Calu3 (cell line): ENCODE measurements at regions not wholly inside any gene's neighbourhood (a gene's known extent, or its start where the extent isn't known, plus 50 kb on each side); places are given as distances from the start of the nearest gene placed in this dataset.

Experiments
- BruUV-seq: library from RNA; stranded (reverse); fragments of 400-500 nt; replicated peaks from 2 replicates; lab custom pipeline; 2021; lab: Mats Ljungman, UMichigan
- CTCF ChIA-PET: fragments of 300-600 bp; sonication (Branson Sonifier 250); formaldehyde crosslinking; loops from one replicate; lab custom pipeline; 2022; ENCODE audit warnings: antibody characterized with exemption; lab: Charles Lee
- DNase-seq: peaks from one replicate; pipeline ENCODE4 v3.0.0; 2022
- H3K27ac Mint-ChIP-seq: one replicate; pipeline ENCODE4 v1.8.0; 2022; ENCODE audit warnings: mixed read lengths; ENCODE audit not compliant: unreplicated experiment
- H3K27me3 Mint-ChIP-seq: one replicate; pipeline ENCODE4 v1.8.0; 2022; ENCODE audit warnings: mixed read lengths; ENCODE audit not compliant: unreplicated experiment
- H3K36me3 Mint-ChIP-seq: one replicate; pipeline ENCODE4 v1.8.0; 2022; ENCODE audit warnings: mild to moderate bottlenecking, moderate library complexity, mixed read lengths; ENCODE audit not compliant: insufficient read depth, unreplicated experiment
- H3K4me1 Mint-ChIP-seq: one replicate; pipeline ENCODE4 v1.8.0; 2022; ENCODE audit warnings: mild to moderate bottlenecking, low read depth, mixed read lengths; ENCODE audit not compliant: unreplicated experiment
- H3K4me3 Mint-ChIP-seq: one replicate; pipeline ENCODE4 v1.8.0; 2022; ENCODE audit warnings: mild to moderate bottlenecking, low read depth, moderate library complexity, mixed read lengths; ENCODE audit not compliant: unreplicated experiment
- H3K9me3 Mint-ChIP-seq: one replicate; pipeline ENCODE4 v1.8.0; 2022; ENCODE audit warnings: low read depth, mixed read lengths; ENCODE audit not compliant: unreplicated experiment
- intact Hi-C: fragments of 100-400 bp; cut with micrococcal nuclease; formaldehyde crosslinking; loops from one replicate; pipeline ENCODE4 v1.10.0; 2022; ENCODE audit not compliant: unreplicated experiment
- TF ChIP-seq, protein P1 (sequence below): fragments of 200-600 bp; IDR thresholded peaks from one replicate; pipeline ENCODE4 v1.8.0; 2022; ENCODE audit warnings: antibody characterized with exemption; ENCODE audit not compliant: unreplicated experiment

DNA sequence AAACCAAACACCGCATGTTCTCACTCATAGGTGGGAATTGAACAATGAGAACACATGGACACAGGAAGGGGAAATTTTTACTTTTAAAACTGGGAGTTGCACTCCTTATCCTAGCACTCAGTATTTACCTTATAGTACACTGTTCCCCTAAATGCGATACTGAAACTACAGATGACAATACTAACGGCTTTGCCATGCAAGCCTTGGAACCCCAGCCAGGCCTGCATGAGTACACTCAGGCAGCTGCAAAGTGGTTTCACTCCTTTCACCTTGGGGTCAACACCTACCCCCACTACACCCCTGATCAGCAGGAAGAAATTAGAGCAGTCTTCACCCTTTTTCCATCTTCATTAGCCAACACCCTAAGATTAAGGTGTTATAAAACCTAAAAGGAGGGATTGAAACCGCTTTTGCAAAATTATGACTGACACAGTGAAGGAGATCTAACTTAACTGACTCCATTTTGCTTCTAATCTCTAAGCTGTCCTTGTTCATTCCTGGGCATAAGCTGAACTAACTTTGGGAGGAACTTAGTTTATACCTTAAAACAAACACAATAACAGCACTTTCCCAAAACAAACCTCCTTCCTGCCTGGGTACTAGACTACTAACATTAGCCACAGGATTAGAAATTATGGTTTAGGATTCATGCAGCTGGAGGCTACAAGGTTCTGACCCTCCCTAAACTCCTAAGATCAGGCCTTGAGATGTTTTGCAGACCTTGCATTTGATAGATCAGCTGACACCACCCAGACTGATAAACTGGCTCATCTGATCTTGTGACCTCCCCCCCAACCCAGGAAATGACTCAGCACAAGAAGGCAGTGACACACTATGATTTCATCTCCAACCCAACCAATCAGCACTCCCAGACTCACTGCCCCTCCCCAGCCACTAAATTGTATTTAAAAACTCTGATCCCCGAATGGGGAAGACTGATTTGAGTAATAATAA is 452.1 kb upstream of the PPP2R3A start:
- H3K36me3 Mint-ChIP-seq = no peaks in the 10 kb centered on the region
- TF ChIP-seq, protein P1, sequence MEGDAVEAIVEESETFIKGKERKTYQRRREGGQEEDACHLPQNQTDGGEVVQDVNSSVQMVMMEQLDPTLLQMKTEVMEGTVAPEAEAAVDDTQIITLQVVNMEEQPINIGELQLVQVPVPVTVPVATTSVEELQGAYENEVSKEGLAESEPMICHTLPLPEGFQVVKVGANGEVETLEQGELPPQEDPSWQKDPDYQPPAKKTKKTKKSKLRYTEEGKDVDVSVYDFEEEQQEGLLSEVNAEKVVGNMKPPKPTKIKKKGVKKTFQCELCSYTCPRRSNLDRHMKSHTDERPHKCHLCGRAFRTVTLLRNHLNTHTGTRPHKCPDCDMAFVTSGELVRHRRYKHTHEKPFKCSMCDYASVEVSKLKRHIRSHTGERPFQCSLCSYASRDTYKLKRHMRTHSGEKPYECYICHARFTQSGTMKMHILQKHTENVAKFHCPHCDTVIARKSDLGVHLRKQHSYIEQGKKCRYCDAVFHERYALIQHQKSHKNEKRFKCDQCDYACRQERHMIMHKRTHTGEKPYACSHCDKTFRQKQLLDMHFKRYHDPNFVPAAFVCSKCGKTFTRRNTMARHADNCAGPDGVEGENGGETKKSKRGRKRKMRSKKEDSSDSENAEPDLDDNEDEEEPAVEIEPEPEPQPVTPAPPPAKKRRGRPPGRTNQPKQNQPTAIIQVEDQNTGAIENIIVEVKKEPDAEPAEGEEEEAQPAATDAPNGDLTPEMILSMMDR = no peak
- intact Hi-C loops = no loop called here
- no peak overlapping the region for H3K4me3 Mint-ChIP-seq
- CTCF ChIA-PET = no interaction called here
- H3K27me3 Mint-ChIP-seq = peaks cover 17% of the 10 kb centered on the region
- peaks cover 11% of the 10 kb centered on the region for H3K4me1 Mint-ChIP-seq
- peak; percentile 42 for DNase-seq
- BruUV-seq = no TSS peak
- H3K9me3 Mint-ChIP-seq = peaks cover 3% of the 10 kb centered on the region
- H3K27ac Mint-ChIP-seq = peak overlapping the region; percentile 19

DNA sequence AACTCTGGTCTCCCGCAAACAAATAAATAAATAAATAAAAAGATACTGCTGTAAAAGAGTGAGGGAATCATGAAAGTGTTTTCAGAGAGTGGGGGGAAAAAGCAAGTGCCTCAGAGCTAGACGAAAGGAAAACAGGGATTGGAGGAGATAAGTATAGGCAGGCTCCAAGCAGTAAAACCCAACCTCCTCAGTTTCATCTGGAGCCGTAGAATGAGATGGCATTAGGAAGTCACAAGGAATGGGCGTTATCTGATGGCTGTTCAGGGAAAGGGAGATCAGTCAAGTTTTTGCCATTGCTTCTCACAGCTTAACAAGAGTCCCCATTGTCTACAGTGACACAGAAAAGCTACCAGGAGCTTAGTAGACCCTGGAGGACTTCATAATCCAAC is 451.5 kb upstream of the PPP2R3A start:
- peaks cover 17% of the 10 kb centered on the region for H3K27me3 Mint-ChIP-seq
- peaks cover 3% of the 10 kb centered on the region for H3K9me3 Mint-ChIP-seq
- CTCF ChIA-PET = no interaction called here
- BruUV-seq = no TSS peak
- H3K4me3 Mint-ChIP-seq = no peak overlapping the region
- peak overlapping the region; percentile 19 for H3K27ac Mint-ChIP-seq
- intact Hi-C loops = no loop called here
- peaks cover 11% of the 10 kb centered on the region for H3K4me1 Mint-ChIP-seq
- no peak for DNase-seq
- TF ChIP-seq, protein P1 = no peak
- H3K36me3 Mint-ChIP-seq = no peaks in the 10 kb centered on the region

DNA sequence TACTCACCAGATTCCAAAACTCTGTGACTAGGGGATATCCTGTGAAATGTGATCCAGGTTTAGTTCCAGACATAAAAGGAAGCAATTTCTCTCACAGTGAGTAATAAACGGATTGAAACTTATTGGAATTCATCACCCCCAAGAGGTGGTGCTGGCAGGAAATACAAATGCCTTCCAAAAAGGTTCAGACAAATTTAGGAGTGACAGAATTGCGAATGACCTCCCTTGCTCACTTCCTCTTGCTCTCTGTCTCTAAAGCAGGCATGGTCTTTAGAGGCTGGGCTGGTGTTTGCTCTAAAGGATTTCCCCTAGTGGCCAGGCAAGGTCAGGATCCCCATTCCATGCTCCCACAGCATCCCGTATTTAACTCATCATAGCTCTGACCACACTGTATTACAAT is 449.4 kb upstream of the PPP2R3A start:
- Mint-ChIP-seq H3K27ac (no peak overlapping the region), H3K4me1 (peaks cover 11% of the 10 kb centered on the region), H3K4me3 (no peak overlapping the region), H3K9me3 (peaks cover 3% of the 10 kb centered on the region), H3K27me3 (peaks cover 36% of the 10 kb centered on the region), H3K36me3 (no peaks in the 10 kb centered on the region)
- no TSS peak for BruUV-seq
- no peak for DNase-seq
- TF ChIP-seq, protein P1 = no peak
- CTCF ChIA-PET = no interaction called here
- intact Hi-C loops = no loop called here

DNA sequence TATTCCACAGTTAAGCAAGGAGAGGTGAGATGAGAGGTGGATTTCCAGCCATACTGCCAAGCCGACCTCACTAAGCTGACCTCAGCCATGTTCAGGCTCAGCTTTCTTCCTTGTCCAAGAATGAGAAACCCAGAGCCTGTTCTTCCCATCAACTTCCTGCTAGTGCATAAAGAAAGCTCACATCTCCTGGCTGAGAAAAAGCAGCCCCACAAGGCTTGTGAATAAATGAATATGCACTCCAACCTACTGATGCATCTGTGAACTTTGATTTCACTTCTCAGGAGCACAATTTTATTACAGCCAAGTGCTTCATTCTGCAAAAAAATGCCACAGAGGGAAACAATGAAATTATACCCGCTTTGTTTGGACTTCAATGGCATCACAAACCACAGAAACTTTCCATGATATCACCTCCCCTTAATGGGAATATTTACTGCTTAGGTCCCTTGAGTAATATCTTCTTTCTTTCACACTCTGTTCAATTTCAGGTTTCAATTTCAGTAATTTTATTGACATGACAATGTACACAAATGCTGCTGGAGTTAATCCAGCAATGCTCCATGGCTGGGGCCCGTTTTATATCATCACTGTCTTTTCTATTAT is 437.0 kb upstream of the PPP2R3A start:
- no peak for DNase-seq
- H3K4me3 Mint-ChIP-seq = no peak overlapping the region
- H3K27me3 Mint-ChIP-seq = peaks cover 64% of the 10 kb centered on the region
- peaks cover 2% of the 10 kb centered on the region for H3K9me3 Mint-ChIP-seq
- TF ChIP-seq, protein P1 = no peak
- no peaks in the 10 kb centered on the region for H3K4me1 Mint-ChIP-seq
- H3K27ac Mint-ChIP-seq = no peak overlapping the region
- no peaks in the 10 kb centered on the region for H3K36me3 Mint-ChIP-seq
- CTCF ChIA-PET = interaction anchor here (1.1 to 1.4 kb wide), 2 partner anchors 12 to 24 kb away, joined by 3 read pairs; no protein-coding TSS in a partner anchor
- intact Hi-C loops = no loop called here
- BruUV-seq = no TSS peak
